HepG2 (cell line): ENCODE measurements at regions not wholly inside any gene's neighbourhood (a gene's known extent, or its start where the extent isn't known, plus 50 kb on each side); places are given as distances from the start of the nearest gene placed in this dataset.

Source experiments
- ATAC-seq: fragments of 200-7000 bp; cut with Tn5 transposase; 3 replicates; pipeline ENCODE4 v1.9.1; 2020; ENCODE audit warnings: mild to moderate bottlenecking, moderate library complexity
- BruUV-seq: library from RNA; stranded (reverse); fragments of 400-500 nt; replicated peaks from 2 replicates; lab custom pipeline; 2021; lab: Mats Ljungman, UMichigan
- CTCF ChIA-PET: fragments of 300-600 bp; formaldehyde crosslinking; extraction: SDS; loops from one replicate; lab custom pipeline; 2021; ENCODE audit warnings: low total read pairs, inconsistent platforms, low intra/inter-chr PET ratio; lab: Yijun Ruan, JAX
- POLR2A ChIA-PET: fragments of 350-600 bp; sonication (Branson Sonifier 250); formaldehyde crosslinking; loops from one replicate; lab custom pipeline; 2020; ENCODE audit warnings: antibody characterized with exemption, inconsistent platforms; lab: Yijun Ruan, JAX
- DNase-seq: peaks from one replicate; pipeline ENCODE4 v3.0.0-alpha.2; 2015; ENCODE audit warnings: low spot score
- FAIRE-seq: peaks from 3 replicates; lab custom pipeline; 2011; peaks lifted over from hg19 to GRCh38; lab: Jason Lieb, UNC
- H2AFZ ChIP-seq: one replicate; pipeline ENCODE4 v1.6.1; 2011; ENCODE audit warnings: low read length, inconsistent platforms
- H3K27ac ChIP-seq: fragments of 300-600 bp; 3 replicates; pipeline ENCODE4 v1.8.0; 2011; ENCODE audit warnings: mixed run types, mild to moderate bottlenecking, mixed read lengths, low read length, inconsistent platforms; ENCODE audit not compliant: insufficient read depth; ENCODE audit errors: extremely low read length
- H3K27me3 ChIP-seq, 2 experiments: fragments of 200-600 bp in 1 of 2; 2 replicates in 1 of 2; 3 replicates in 1 of 2; pipeline versions ENCODE4 v1.6.0 to v1.8.0; 2011; ENCODE audit warnings: low read length in 2 of 2, mild to moderate bottlenecking in 2 of 2, moderate library complexity in 2 of 2, inconsistent platforms in 1 of 2; ENCODE audit not compliant: insufficient read depth in 2 of 2, control insufficient read depth in 1 of 2
- H3K36me3 ChIP-seq, 2 experiments: fragments of 200-600 bp in 1 of 2; replicated peaks in 1 of 2; 2 replicates in 1 of 2; 3 replicates in 1 of 2; pipeline versions ENCODE4 v1.5.1 to v1.8.0; 2011; ENCODE audit warnings: low read length in 2 of 2, inconsistent platforms in 1 of 2; ENCODE audit not compliant: insufficient read depth in 2 of 2, control insufficient read depth in 1 of 2
- H3K4me1 ChIP-seq: 2 replicates; pipeline ENCODE4 v1.5.1; 2012; ENCODE audit warnings: low read length, inconsistent platforms; ENCODE audit not compliant: insufficient read depth
- H3K4me2 ChIP-seq: 2 replicates; pipeline ENCODE4 v1.6.0; 2011; ENCODE audit warnings: low read depth, low read length, inconsistent platforms
- H3K4me3 ChIP-seq, 3 experiments: fragments of 200-600 bp in 1 of 3; sonication (generic), shearing (Covaris generic) in 1 of 3; replicated peaks in 1 of 3; 2 replicates each; pipeline ENCODE4 v1.5.1; 2011 to 2016; ENCODE audit warnings: low read length in 3 of 3, inconsistent platforms in 2 of 3, low read depth in 2 of 3, mild to moderate bottlenecking in 2 of 3, control low read depth in 1 of 3, mixed read lengths in 1 of 3; ENCODE audit not compliant: insufficient read depth in 1 of 3
- H3K79me2 ChIP-seq: one replicate; pipeline ENCODE4 v1.6.1; 2011; ENCODE audit warnings: low read length, inconsistent platforms; ENCODE audit not compliant: insufficient read depth
- H3K9ac ChIP-seq: 2 replicates; pipeline ENCODE4 v1.6.0; 2011; ENCODE audit warnings: mild to moderate bottlenecking, low read depth, low read length, inconsistent platforms; ENCODE audit not compliant: insufficient read depth
- H3K9me3 ChIP-seq: 2 replicates; pipeline ENCODE4 v1.5.1; 2012; ENCODE audit warnings: mild to moderate bottlenecking, low read length
- H4K20me1 ChIP-seq: 2 replicates; pipeline ENCODE4 v1.6.0; 2011; ENCODE audit warnings: inconsistent platforms, mild to moderate bottlenecking, low read length, moderate library complexity; ENCODE audit not compliant: insufficient read depth
- DR1 ChIP-seq: sonication (generic); formaldehyde crosslinking; IDR thresholded peaks from 2 replicates; pipeline ENCODE4 v1.8.0; 2021; ENCODE audit warnings: mild to moderate bottlenecking, missing genetic modification reagents, inconsistent platforms
- ETV6 ChIP-seq: sonication (generic); formaldehyde crosslinking; conservative IDR thresholded peaks from 2 replicates; pipeline ENCODE4 v1.4.0; 2020; ENCODE audit warnings: missing genetic modification reagents
- FOXM1 ChIP-seq: sonication (generic); formaldehyde crosslinking; IDR thresholded peaks from 2 replicates; pipeline ENCODE4 v1.5.0; 2020; ENCODE audit warnings: missing genetic modification reagents
- FOXO1 ChIP-seq: sonication (generic); formaldehyde crosslinking; IDR thresholded peaks from 2 replicates; pipeline ENCODE4 v1.4.0; 2020; ENCODE audit warnings: missing genetic modification reagents
- GPN1 ChIP-seq: sonication (generic); formaldehyde crosslinking; IDR thresholded peaks from 2 replicates; pipeline ENCODE4 v1.5.1; 2020; ENCODE audit warnings: missing genetic modification reagents, borderline replicate concordance
- HIVEP1 ChIP-seq: sonication (generic); formaldehyde crosslinking; IDR thresholded peaks from 2 replicates; pipeline ENCODE4 v1.4.0; 2020; ENCODE audit warnings: mild to moderate bottlenecking, missing genetic modification reagents
- NAIF1 ChIP-seq: sonication (generic); formaldehyde crosslinking; IDR thresholded peaks from 2 replicates; pipeline ENCODE4 v1.5.0; 2020; ENCODE audit warnings: mild to moderate bottlenecking, missing genetic modification reagents, borderline replicate concordance
- NR1H2 ChIP-seq: sonication (generic); formaldehyde crosslinking; IDR thresholded peaks from 2 replicates; pipeline ENCODE4 v1.8.1; 2022; ENCODE audit warnings: low read depth, missing genetic modification reagents, borderline replicate concordance
- RFX5 ChIP-seq: IDR thresholded peaks from 2 replicates; pipeline ENCODE4 v1.6.1; 2011; ENCODE audit warnings: low read depth, low read length, improper control_type of control experiment
- RFXAP ChIP-seq: sonication (generic); formaldehyde crosslinking; IDR thresholded peaks from 2 replicates; pipeline ENCODE4 v1.4.0; 2020; ENCODE audit warnings: missing genetic modification reagents, borderline replicate concordance
- ZFP37 ChIP-seq: sonication (generic); formaldehyde crosslinking; IDR thresholded peaks from 2 replicates; pipeline ENCODE4 v1.4.0; 2020; ENCODE audit warnings: missing genetic modification reagents, borderline replicate concordance
- ZNF253 ChIP-seq: sonication (generic); formaldehyde crosslinking; IDR thresholded peaks from 2 replicates; pipeline ENCODE4 v1.8.0; 2022; ENCODE audit warnings: mild to moderate bottlenecking, missing genetic modification reagents, borderline replicate concordance
- ZNF317 ChIP-seq: sonication (generic); formaldehyde crosslinking; IDR thresholded peaks from 2 replicates; pipeline ENCODE4 v1.5.0; 2020; ENCODE audit warnings: mild to moderate bottlenecking, missing genetic modification reagents
- ZNF354B ChIP-seq: sonication (generic); formaldehyde crosslinking; IDR thresholded peaks from 2 replicates; pipeline ENCODE4 v1.8.0; 2022; ENCODE audit warnings: mild to moderate bottlenecking, missing genetic modification reagents
- ZNF510 ChIP-seq: sonication (generic); formaldehyde crosslinking; IDR thresholded peaks from 2 replicates; pipeline ENCODE4 v1.4.0; 2020; ENCODE audit warnings: low read depth, mild to moderate bottlenecking, missing genetic modification reagents
- ZNF589 ChIP-seq: sonication (generic); formaldehyde crosslinking; conservative IDR thresholded peaks from 2 replicates; pipeline ENCODE4 v1.8.0; 2022; ENCODE audit warnings: mild to moderate bottlenecking, moderate library complexity, missing genetic modification reagents
- WGBS: methylation state at CpG from one replicate; pipeline ENCODE4 v1.1.6; 2017; ENCODE audit warnings: low lambda C conversion rate; 5-methylcytosine and 5-hydroxymethylcytosine counted together
- in situ Hi-C: cut with HindIII; loops from 2 replicates; pipeline ENCODE4 v1.10.0; 2017; ENCODE audit warnings: low pct_unique_long_range_greater_than_20kb; ENCODE audit not compliant: extremely low pct_ligation_motif_present
- intact Hi-C: fragments of 100-400 bp; cut with micrococcal nuclease; formaldehyde crosslinking; loops from one replicate; pipeline ENCODE4 v1.10.0; 2022; ENCODE audit not compliant: unreplicated experiment
- TF ChIP-seq, protein P1 (sequence below): sonication (generic); formaldehyde crosslinking; IDR thresholded peaks from 2 replicates; pipeline ENCODE4 v1.5.0; 2020; ENCODE audit warnings: missing genetic modification reagents
- TF ChIP-seq, protein P2 (sequence below): IDR thresholded peaks from 2 replicates; pipeline ENCODE4 v1.6.1; 2016; ENCODE audit warnings: low read depth, control low read depth

DNA sequence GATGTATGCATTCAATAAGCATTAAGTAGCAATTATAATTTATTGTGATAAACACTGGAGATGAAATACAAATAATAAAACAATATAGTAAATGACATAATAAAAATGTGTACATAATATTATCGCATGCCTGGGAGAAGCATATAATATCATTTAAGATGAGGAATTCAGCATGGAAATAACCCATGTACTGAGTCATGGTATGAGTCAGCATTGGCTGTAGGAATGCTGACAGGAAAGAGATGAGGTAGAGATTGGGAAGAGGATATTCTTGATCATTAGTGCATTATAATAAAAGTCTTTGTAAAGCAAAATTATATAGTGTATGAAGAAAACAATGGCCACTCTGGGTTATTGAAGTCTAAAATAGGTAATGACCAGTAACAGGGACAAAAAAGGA, 82.8 kb downstream of the MAGEB10 start:
- no peaks in the 10 kb centered on the region for H3K27me3 ChIP-seq
- no TSS peak for BruUV-seq
- no peak for ATAC-seq
- no peaks in the 10 kb centered on the region for H3K79me2 ChIP-seq
- FAIRE-seq: no peak
- H4K20me1 ChIP-seq: no peaks in the 10 kb centered on the region
- no peaks in the 10 kb centered on the region for H3K4me1 ChIP-seq
- intact Hi-C loops: no loop called here
- H3K9me3 ChIP-seq: no peaks in the 10 kb centered on the region
- TF ChIP-seq ZFP37 (CRISPR knock-in tag) (no peak), ZNF354B (CRISPR knock-in tag) (no peak)
- H3K27ac ChIP-seq: no peak overlapping the region
- CTCF ChIA-PET: no interaction called here
- no peak overlapping the region for H3K9ac ChIP-seq
- in situ Hi-C loops: no loop called here
- POLR2A ChIA-PET: no interaction called here
- no peak for DNase-seq
- no peak overlapping the region for H2AFZ ChIP-seq
- no peak overlapping the region for H3K4me2 ChIP-seq
- no peaks in the 10 kb centered on the region for H3K36me3 ChIP-seq
- 4% methylated on average over 1 of the region's 1 CpG for WGBS
- H3K4me3 ChIP-seq: no peak overlapping the region

GRCh38 chrX:27889878-27890277, 82.1 kb downstream of the MAGEB10 start:
- FAIRE-seq: no peak
- Histone ChIP-seq H3K9me3 (no peaks in the 10 kb centered on the region), H3K36me3 (no peaks in the 10 kb centered on the region), H3K27ac (no peak overlapping the region), H2AFZ (no peak overlapping the region), H3K79me2 (no peaks in the 10 kb centered on the region), H4K20me1 (no peaks in the 10 kb centered on the region), H3K27me3 (no peaks in the 10 kb centered on the region), H3K4me1 (no peaks in the 10 kb centered on the region), H3K4me2 (no peak overlapping the region), H3K9ac (no peak overlapping the region), H3K4me3 (no peak overlapping the region)
- intact Hi-C loops: no loop called here
- in situ Hi-C loops: no loop called here
- no TSS peak for BruUV-seq
- DNase-seq: no peak
- 0% methylated on average over 2 of the region's 2 CpGs for WGBS
- no peak for ATAC-seq
- CTCF ChIA-PET: no interaction called here
- POLR2A ChIA-PET: no interaction called here
- TF ChIP-seq ZNF510 (CRISPR knock-in tag): no peak
- TF ChIP-seq, protein P1, sequence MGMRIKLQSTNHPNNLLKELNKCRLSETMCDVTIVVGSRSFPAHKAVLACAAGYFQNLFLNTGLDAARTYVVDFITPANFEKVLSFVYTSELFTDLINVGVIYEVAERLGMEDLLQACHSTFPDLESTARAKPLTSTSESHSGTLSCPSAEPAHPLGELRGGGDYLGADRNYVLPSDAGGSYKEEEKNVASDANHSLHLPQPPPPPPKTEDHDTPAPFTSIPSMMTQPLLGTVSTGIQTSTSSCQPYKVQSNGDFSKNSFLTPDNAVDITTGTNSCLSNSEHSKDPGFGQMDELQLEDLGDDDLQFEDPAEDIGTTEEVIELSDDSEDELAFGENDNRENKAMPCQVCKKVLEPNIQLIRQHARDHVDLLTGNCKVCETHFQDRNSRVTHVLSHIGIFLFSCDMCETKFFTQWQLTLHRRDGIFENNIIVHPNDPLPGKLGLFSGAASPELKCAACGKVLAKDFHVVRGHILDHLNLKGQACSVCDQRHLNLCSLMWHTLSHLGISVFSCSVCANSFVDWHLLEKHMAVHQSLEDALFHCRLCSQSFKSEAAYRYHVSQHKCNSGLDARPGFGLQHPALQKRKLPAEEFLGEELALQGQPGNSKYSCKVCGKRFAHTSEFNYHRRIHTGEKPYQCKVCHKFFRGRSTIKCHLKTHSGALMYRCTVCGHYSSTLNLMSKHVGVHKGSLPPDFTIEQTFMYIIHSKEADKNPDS (CRISPR knock-in tag): no peak
- TF ChIP-seq ZNF253 (CRISPR knock-in tag): no peak
- no peak for TF ChIP-seq HIVEP1
- no peak for TF ChIP-seq NR1H2 (CRISPR knock-in tag)
- TF ChIP-seq, protein P2, sequence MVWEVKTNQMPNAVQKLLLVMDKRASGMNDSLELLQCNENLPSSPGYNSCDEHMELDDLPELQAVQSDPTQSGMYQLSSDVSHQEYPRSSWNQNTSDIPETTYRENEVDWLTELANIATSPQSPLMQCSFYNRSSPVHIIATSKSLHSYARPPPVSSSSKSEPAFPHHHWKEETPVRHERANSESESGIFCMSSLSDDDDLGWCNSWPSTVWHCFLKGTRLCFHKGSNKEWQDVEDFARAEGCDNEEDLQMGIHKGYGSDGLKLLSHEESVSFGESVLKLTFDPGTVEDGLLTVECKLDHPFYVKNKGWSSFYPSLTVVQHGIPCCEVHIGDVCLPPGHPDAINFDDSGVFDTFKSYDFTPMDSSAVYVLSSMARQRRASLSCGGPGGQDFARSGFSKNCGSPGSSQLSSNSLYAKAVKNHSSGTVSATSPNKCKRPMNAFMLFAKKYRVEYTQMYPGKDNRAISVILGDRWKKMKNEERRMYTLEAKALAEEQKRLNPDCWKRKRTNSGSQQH: no peak
- TF ChIP-seq RFX5: no peak
- no peak for TF ChIP-seq ZNF589 (CRISPR knock-in tag)
- TF ChIP-seq FOXO1: no peak
- TF ChIP-seq RFXAP (CRISPR knock-in tag): no peak
- no peak for TF ChIP-seq GPN1 (CRISPR knock-in tag)
- TF ChIP-seq NAIF1 (CRISPR knock-in tag): no peak
- no peak for TF ChIP-seq DR1 (CRISPR knock-in tag)
- TF ChIP-seq ETV6 (CRISPR knock-in tag): no peak
- no peak for TF ChIP-seq FOXM1 (CRISPR knock-in tag)
- TF ChIP-seq ZFP37 (CRISPR knock-in tag): no peak
- TF ChIP-seq ZNF317 (CRISPR knock-in tag): no peak
